Hematopoietic multipotent progenitor cell treated with erythropoietin and hydrocortisone succinate and interleukin-3 and kit ligand, for 8 days (in vitro differentiated cells): ENCODE measurements at regions not wholly inside any gene's neighbourhood (a gene's known extent, or its start where the extent isn't known, plus 50 kb on each side); places are given as distances from the start of the nearest gene placed in this dataset.
"Not testable (repeated sequence)": the region's sequence is repeated elsewhere in the genome, so short reads cannot be mapped to it uniquely, and the experiment has no call there.

Experiments used
- DNase-seq: peaks from one replicate; pipeline ENCODE4 v3.0.0-alpha.2; 2015

DNA sequence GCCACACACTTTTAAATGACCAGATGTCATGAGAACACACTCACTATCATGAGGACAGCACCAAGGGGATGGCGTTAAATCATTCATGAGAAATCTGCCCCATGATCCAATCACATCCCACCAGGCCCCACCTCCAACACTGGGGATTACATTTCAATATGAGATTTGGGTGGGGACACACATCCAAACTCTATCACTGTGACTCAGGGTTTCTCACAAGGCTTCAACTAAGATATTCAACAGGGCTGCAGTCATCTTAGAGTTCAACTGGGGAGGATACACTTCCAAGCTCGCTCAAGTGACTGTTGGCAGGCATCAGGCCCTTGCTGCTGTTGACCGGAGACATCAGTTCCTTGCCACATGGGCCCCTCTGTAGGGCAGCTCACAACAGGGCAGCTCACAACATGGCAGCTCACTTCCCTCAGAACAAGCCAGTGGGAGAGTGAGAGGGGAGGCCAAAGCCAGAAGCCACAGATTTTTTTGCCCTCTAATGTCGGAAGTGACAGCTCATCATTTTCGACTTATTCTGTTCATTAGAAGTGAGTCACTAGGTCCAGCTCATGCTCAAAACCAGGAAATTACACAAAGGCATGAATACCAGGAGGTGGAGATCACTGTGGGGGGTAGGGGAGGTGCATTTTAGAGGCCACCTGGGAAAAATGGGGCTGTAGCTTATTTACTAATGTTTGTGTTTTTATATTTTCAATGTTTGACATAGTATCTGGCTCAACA, 50.8 kb upstream of the PTHLH start:
- DNase-seq, result no peak

DNA sequence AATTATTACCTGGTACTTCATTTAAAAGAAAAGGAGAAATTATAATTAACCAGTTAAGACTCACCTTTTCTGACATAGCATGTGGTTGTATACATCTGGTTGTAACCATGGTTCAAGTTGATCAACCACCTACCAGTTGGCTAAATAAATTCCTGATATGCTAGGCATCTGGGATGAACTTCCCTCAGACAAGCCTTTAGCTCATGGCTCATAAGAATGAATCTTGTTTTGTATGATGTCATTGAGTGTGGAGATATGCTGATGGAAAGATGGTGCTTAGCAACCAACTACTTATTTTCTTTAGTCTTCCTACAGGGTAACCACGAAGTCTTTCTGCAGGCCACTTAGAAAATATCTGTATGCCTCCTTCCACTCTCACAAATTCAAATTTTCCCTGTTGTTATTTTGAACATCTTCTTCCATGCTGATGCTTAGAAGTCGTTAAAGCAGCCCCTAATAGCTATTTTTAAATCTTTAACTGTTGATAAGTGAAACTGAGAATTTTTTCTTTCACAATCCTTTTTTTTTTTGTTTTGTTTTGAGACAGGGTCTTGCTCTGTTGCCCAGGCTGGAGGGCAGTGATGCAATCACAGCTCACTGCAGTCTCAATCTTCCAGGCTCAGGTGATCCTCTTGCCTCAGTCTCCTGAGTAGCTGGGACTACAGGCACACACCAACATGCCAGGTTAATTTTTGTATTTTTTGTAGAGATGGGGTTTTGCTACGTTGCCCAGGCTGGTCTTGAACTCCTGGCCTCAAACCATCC, 51.9 kb upstream of the PTHLH start:
- DNase-seq, result no peak

DNA sequence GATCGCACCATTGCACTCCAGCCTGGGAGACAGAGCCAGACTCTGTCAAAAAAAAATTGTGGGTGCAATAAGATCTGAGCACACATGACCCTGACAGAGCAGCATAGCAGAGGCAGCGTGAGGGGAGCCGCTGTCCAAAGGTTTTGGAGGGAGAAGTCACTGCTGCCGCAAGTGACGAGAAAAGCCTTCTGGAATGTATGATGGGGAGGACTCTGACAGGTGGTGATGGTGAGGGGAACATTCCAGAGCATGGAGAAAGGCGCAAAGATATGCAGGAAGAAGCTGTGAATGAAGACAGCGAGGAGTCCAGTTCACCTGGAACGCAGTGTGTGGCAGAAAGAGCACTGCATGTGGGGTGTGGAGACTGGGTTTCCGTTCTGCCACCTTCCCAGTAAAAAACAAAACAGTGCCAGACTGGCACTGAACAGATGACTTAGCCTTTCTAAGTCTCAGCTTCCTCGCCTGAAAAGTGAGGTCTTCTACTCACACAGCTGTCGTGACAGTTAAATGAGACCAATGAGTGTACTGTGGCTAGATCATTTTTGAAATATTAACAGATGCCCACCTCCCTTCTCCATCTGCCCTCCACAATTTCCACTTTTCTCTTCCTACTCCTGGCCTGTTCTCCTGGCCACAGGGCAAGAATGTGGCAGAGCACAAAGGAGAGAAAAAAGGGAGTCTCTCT, 53.4 kb upstream of the PTHLH start:
- no peak for DNase-seq

DNA sequence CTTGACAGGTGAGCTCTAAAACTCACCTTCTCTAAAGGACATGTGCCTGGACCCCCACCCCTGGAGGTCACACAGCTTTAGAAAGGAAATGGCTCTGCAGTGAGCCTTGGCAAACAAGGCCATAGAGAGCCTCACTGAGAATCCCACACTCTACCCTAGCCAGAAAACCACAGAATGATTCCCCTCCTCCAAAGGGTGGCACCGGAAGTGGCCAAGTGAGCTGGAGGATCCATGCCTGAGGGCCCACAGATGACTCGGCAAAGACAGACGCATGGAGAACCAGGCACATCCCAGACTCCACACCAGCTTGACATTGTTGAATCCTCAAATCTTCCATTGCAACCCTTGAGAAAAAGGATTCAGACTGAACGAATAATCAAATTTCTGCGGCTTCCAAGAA, 54.2 kb upstream of the PTHLH start:
- DNase-seq, result peak; percentile 60

DNA sequence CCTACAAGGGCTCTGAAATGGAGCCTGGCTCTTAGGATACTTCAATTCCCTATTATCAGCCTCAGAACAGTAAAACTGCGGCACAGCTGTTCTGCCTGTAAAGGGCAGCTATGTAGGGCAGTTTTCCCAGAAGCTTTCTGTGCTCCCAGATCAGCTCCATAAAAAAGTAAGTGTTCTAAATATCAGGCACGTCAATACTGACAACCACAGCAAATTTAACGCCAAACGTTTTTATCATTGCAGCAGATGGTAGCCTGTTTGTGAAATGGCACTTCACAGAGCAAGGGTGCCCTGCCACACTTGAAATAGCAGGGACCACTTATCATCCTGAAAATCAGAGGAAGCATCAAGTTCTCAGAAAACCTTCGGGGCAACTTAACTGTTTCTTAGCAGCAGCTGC, 54.8 kb upstream of the PTHLH start:
- DNase-seq, result peak; percentile 74

DNA sequence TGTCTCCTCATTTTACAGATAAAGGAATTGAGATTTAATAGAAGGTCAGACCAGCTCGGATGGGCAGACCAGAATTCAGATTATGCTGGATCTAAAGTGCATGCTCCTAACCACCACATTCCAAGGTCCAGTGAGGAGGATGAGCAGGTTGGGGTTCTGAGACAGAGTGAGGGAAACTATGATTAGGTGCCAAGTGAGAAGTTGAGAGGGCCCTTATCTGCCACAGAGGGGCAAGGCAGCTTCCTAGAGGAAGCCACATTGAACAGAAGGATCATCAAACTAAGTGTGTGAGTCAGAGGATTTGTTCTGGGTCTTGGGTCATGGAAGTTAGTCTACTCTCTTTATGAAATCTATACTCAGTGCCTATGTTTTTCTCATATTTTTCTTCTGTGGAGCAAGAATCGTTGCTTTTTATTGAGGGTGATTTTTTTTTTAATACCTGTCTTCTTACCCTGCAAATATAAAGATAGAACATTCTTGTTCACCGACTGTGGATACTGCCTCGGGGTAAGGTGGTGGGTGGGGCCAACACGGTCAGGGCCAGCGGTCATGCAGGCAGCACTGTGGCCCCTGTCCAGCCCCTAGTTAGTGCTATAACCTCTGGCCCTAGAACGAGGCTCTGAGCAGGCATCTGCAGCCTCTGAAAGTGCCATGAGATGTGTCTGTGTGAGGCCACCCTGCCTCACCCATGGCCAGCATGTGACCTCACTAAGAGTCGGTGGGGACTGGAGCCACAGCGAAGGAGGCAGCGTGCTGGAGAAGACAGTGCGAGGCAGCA, 55.6 kb upstream of the PTHLH start:
- peak; percentile 57 for DNase-seq

DNA sequence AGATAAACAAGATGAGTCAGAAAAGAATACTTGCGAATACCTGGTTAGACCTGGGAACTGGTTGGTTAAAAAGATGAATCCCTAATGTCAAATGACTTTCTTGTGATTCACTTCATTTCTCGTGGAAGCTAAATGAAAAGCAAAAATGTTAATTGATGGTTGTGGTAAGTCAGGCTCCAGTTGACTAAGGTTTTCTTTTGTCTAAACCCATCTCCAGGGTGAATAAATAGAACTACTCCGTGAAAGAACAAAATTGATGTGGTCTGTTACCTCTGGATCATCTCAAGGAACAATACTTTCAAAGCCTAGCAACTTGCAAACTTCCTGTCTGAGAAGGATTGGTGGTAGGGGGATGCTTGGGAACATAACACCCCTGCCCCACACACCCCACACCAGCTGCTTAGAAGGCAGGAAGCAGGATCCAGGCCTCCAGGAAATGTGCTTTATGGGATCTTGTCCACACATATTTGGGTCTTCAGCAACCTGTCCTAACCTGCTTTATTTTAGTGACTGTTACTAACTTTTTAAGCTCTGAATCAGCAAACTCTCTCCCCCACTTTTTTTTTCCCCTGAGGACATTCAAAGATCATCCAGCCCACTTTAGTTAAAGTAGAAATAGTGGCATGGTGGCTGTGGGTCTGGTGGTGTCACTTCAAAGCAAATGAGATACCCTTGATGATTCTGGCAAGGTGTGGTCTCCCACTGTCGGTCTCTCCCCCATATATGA, 60.4 kb upstream of the PTHLH start:
- no peak for DNase-seq

DNA sequence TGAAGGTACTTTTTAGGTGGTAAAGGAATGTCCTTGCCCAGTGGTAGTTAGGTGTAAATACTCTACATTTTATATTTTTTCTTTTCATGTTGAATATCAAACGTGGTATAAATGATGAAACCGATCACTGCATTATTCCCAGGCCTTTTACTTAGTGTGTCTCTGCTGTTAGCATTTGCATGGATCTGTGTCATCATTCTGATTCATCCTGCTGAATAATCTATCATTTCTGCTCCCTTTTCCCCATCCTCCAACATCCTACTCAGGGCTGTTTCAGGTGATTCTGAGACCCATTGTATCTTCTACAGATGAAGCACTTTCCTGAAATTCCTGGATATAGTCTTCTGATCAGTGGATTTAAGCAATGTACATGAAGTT, 61.0 kb upstream of the PTHLH start:
- DNase-seq, result no peak

DNA sequence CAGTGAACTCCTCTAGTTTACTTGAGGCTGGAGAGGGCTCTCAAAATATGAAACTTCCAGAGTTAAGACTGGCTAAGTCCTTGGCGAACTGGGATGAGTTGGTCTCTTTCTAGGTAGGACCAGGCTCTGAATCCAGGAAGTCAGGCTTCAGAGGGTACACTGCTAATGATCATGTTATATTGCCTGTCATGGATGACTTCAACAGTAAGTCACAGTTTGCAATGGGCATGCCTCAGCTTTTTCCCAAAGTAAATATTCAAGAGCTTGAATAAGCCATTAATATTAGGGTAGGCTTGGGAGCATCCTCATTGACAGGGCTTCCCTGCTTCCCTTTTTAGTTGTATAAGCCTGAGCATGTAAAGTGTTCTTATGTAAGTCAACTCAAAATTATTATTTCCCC, 61.7 kb upstream of the PTHLH start:
- no peak for DNase-seq

DNA sequence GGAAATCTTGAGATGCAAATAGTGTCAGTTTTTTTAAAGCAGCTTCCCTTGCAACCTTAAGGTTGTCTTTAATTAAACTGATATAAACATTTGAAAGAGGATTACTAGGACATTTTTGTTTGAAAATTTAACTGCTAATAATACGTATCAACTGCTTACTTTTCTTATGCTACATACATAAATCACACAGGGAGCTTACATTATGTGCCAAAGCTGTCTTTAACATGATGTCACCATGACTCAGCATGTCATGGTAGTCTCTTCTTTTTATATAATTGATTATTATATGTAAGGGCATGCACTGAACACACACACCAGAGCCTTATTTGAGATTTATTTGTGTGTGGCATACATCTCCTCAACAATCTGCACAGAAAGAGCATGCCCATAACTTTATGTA, 63.0 kb upstream of the PTHLH start:
- peak; percentile 13 for DNase-seq

DNA sequence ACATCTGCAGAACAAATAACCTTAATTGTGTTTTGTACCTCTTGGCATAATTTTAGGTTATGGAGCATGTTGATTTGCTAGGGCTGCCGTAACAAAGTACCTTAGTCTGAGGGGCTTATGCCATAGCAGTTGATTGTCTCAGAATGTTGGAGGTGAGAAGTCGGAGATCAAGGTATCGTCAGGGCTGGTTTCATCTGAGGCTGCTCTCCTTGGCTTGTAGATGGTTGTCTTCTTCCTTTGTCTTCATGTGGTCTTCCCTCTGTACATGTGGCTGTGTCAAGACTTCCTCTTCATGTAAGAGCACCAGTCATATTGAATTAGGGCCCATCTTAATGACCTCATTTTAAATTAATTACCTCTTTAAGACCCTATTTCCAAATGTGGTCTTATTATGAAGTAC, 64.4 kb upstream of the PTHLH start:
- DNase-seq, result no peak

DNA sequence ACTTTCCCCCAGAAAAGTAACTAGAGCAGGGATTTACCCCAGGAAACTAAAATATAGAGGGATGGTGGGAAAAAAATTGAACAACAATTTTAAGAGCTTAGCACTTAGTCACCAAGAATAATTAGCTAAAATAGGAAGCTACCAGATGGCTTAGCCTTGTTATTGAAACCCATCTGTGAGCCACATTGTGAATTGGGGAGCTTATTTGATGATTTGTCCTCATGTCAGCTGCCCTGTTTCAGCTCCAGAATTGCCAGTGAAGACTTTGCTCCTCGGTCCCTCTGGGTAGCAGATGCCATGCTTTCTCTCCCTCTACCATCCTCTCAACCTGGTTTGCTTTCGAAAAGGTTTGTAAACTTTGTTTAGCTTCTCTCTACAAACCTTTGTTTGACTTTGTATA, 67.7 kb upstream of the PTHLH start:
- DNase-seq, result no peak

DNA sequence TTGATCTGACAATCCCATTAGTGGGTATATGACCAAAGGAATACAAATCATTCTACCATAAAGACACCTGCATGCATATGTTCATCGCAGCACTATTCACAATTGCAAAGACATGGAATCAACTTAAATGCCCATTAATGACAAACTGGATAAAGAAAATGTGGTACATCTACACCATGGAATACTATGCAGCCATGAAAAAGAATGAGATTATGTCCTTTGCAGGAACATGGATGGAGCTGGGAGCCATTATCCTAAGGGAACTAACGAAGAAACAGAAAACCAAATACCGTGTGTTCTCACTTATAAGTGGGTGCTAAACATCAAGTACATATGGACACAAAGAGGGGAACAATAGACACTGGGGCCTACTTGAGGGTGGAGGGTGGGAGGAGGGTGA, 74.1 kb upstream of the PTHLH start:
- not testable (repeated sequence) for DNase-seq

DNA sequence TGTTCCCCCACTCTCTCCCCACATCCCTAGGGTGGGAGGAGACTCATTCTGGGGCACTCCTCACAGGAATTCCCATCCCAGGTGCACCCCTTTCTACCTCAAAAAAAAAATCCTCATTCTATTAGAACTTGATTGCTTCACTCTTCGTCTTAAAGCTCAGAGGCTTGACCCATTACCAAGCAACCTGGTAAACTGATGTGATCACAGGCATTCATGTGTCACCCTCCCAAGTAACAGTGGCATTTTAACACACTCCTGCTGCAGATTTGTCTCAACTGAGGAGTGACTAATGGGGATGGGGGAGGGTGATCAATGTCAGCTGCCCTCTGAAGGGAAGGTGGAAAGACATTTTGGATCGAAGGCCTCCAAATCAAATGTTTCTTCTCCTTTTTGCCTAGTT, 78.1 kb upstream of the PTHLH start:
- DNase-seq, result no peak

DNA sequence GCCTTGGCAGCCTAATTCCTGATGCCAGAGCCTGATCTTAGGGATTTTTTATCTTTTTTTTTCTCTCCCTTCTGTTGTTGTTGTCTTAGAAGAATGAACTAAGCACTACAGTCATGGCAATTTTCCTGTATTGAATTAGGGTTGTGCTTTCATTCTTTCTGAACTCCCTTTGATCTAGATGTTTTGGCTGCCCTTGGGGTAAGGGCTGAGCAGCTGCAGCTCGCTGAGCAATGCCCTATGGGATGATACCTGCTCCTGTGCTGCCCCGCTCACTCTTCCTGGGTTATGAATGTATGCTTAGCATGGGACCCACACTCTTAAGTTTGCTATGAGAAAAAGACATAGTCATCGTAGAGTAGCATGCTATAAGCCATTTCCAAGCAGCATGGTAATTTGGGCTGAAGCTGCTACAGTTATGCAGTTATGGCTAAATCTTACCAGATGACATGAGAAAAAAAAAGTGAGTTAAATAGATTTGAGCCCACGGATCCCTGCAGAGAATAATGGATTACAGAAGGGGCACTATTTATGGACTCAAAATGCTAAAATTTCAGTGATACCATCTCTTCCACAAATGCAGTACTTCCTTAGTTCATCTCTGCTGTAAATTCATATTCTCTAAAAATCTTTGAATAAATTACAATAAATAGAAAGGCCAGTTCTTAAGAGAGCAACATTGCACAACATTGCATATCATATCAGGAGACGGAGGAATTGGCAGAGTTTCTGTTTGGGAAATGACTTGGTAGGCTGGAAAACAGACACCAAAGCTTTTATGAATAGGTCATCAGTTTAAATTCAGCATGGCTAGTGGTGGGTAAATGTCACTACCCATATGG, 79.2 kb upstream of the PTHLH start:
- no peak for DNase-seq

DNA sequence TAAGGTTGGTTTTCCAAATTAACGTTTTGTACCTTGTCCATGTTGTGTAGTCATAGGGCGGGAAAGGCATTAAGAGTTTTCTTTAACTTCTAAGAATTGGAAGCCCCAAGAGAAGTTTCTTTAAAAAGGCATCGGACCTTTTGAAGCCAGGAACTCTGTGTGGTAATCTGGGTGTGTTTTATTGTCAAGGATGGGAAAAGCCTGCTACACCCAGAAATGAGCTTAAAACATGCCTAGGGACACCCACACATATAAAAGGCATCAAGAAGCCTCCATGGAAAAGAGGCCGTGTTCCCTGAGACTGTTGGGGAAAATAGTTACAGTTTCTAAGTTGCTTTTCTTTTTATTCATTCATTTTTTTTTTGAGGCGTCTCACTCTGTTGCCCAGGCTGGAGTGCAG, 81.0 kb upstream of the PTHLH start:
- no peak for DNase-seq

DNA sequence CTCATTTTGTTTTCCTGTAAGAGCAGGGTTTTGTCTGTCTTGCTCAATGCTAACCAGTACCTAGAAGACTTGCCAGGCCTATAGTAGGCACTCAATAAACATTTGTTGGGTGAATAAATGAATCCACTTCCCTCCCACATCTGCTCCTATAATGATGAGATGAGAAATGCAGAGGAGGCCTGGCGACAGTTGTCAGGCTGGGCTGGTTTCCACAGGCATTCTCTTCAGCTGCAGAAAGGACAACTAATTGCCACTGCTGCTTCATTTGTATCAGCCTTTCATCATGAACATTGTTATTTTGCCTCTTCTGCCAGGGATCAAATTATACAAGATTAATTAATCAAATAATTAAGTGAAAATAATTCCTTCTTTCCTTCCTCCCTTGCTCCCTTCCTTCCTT, 82.0 kb upstream of the PTHLH start:
- no peak for DNase-seq

DNA sequence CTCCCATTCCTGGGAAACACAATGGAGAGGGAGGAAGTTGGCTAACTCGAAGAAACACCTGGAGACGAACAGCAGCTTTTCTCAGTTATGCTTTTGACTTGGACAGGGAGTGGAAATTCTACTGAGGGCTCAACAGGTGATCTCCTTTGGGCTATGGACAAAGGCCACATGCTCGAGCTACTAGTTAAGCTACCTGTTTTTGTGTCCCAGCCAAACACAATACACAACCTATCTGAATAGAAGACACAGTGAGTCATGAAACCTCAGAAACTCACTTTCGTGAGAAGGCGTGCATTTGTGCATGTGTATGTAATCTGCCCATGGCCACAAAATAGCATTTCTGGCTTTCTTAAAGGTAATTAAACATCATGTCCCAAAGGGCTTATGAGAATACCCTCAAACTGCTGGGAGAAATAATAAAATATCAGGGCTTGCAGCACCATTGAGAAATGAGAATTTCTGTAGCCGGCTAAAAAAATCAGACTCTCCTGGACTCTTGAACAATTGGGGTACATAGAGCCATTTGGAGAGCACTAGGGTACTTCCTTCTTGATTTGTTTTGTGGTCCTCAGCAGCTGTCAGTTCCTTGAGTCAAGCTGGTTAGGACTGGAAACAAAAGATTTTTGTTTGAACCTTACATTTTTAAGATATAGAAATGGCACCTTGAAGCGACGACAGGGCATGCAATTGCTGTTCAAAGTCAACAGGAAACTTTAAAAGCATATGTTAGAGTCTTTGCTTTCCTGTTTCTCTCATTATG, 85.5 kb upstream of the PTHLH start:
- no peak for DNase-seq

DNA sequence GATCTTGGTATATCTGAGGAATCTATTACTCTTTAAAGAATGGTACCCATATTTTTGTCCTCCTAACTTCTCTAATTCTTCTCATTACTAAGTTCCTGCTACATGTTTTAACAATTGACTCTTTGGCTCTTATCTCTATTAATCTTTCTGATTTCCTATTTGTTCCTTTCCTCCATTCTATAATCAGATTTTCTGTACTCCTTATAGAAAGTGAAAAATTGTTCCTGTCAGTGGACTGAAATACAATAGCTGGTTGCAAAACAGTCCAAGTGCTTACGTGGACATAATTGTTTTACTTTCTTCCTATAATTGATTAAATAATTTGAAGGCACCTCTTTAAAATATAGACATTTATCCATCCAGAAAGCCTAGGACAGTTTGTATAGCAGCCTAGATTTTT, 86.7 kb upstream of the PTHLH start:
- no peak for DNase-seq

DNA sequence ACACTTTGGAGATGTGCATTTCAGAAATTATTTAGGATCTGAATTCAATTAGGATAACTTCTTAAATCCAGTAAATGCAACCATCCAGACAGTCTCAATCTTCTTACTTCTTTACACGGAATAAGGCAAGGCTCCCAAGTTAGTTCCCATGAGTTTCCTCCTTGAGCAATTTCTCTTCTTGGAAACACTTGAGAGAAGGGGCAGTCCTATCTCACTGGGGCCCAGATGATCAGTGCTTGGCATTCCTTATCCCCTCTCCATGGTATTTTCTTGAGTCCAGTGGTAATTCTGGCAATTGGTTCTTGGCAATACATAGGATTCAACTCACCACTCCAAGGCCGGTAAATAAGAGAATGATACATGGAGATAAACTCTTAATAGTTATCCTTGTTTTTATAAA, 87.1 kb upstream of the PTHLH start:
- no peak for DNase-seq

DNA sequence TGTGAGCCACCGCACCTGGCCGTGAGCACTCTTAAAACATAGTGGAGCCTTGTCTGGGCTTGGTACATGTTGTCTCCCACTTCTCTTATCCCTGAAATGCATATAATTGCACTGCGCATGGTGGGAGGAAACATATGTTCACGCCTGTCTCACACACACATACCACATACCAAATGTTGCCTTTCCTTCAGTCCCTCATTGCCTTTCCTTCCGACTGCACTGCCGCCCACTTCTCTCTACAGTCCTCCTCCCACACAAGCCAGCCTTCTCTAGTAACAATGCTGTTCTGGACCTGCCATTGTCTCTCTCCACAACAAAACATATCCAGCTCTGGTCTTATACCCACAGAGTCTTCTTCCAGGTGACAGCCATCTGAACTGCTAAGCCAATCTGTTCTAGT, 88.3 kb upstream of the PTHLH start:
- no peak for DNase-seq
